ENCODE measurements at regions not wholly inside any gene's neighbourhood (a gene's known extent, or its start where the extent isn't known, plus 50 kb on each side); places are given as distances from the start of the nearest gene placed in this dataset.

- Histone ChIP-seq H3K36me3 (no peaks in the 10 kb centered on the region), H3K27ac (no peak overlapping the region), H3K27me3 (no peaks in the 10 kb centered on the region), H3K4me1 (no peaks in the 10 kb centered on the region), H3K4me3 (no peak overlapping the region), H3K9me3 (no peaks in the 10 kb centered on the region)
- no peak for TF ChIP-seq CTCF (IDR thresholded peaks at IDR 0.05 in 4 of 5, conservative IDR thresholded peaks at IDR 0.05 in 1 of 5)
- no peak for TF ChIP-seq POLR2A (IDR thresholded peaks at IDR 0.05)
- DNase-seq (no peak), ATAC-seq (no peak)
- intact Hi-C loops (cut with DNase I; ENCODE audit: low total_unique reads): no loop called here
- in situ Hi-C loops (cut with MboI; ENCODE audit: low sequenced_read_pairs in 4 of 4): no loop called here
Observed at GRCh38 chr2:234797566-234798250, 154.1 kb upstream of the SH3BP4 start.

GRCh38 chr2:234796045-234796591, 155.7 kb upstream of the SH3BP4 start:
- Histone ChIP-seq H3K27me3 (no peaks in the 10 kb centered on the region), H3K4me3 (no peak overlapping the region), H3K27ac (no peak overlapping the region), H3K4me1 (no peaks in the 10 kb centered on the region), H3K36me3 (no peaks in the 10 kb centered on the region), H3K9me3 (no peaks in the 10 kb centered on the region)
- in situ Hi-C loops (cut with MboI; ENCODE audit: low sequenced_read_pairs in 4 of 4) (no loop called here), intact Hi-C loops (cut with DNase I; ENCODE audit: low total_unique reads) (no loop called here)
- TF ChIP-seq CTCF (IDR thresholded peaks at IDR 0.05 in 4 of 5, conservative IDR thresholded peaks at IDR 0.05 in 1 of 5) (no peak), POLR2A (IDR thresholded peaks at IDR 0.05) (no peak)
- no peak for ATAC-seq
- no peak for DNase-seq

GRCh38 chr2:234795272-234795920, 156.4 kb upstream of the SH3BP4 start:
- no peak overlapping the region for H3K4me3 ChIP-seq
- H3K27me3 ChIP-seq: no peaks in the 10 kb centered on the region
- no peaks in the 10 kb centered on the region for H3K4me1 ChIP-seq
- TF ChIP-seq CTCF (IDR thresholded peaks at IDR 0.05 in 4 of 5, conservative IDR thresholded peaks at IDR 0.05 in 1 of 5): no peak
- no peak for TF ChIP-seq POLR2A (IDR thresholded peaks at IDR 0.05)
- intact Hi-C loops (cut with DNase I; ENCODE audit: low total_unique reads): no loop called here
- H3K36me3 ChIP-seq: no peaks in the 10 kb centered on the region
- ATAC-seq (no peak), DNase-seq (no peak)
- no peaks in the 10 kb centered on the region for H3K9me3 ChIP-seq
- in situ Hi-C loops (cut with MboI; ENCODE audit: low sequenced_read_pairs in 4 of 4): no loop called here
- no peak overlapping the region for H3K27ac ChIP-seq

GRCh38 chr2:234794866-234795265, 157.0 kb upstream of the SH3BP4 start:
- H3K27me3 ChIP-seq: no peaks in the 10 kb centered on the region
- ATAC-seq (no peak), DNase-seq (no peak)
- no peak overlapping the region for H3K4me3 ChIP-seq
- no peaks in the 10 kb centered on the region for H3K36me3 ChIP-seq
- no peak overlapping the region for H3K27ac ChIP-seq
- TF ChIP-seq POLR2A (IDR thresholded peaks at IDR 0.05): no peak
- TF ChIP-seq CTCF (IDR thresholded peaks at IDR 0.05 in 4 of 5, conservative IDR thresholded peaks at IDR 0.05 in 1 of 5): no peak
- intact Hi-C loops (cut with DNase I; ENCODE audit: low total_unique reads): no loop called here
- no peaks in the 10 kb centered on the region for H3K9me3 ChIP-seq
- no peaks in the 10 kb centered on the region for H3K4me1 ChIP-seq
- in situ Hi-C loops (cut with MboI; ENCODE audit: low sequenced_read_pairs in 4 of 4): no loop called here
